KBM-7 (cell line): ENCODE measurements at regions not wholly inside any gene's neighbourhood (a gene's known extent, or its start where the extent isn't known, plus 50 kb on each side); places are given as distances from the start of the nearest gene placed in this dataset.
A peak's percentile ranks its signal among the peaks of the same experiment; 100 is the strongest.

Experiments
- DNase-seq: peaks from one replicate; pipeline ENCODE4 v3.0.0-alpha.2; 2015
- in situ Hi-C: fragments of 300-500 bp; cut with MboI; formaldehyde crosslinking; loops from 2 replicates; pipeline ENCODE4 v1.14.3; 2020; ENCODE audit warnings: low sequenced_read_pairs, low pct_unique_long_range_greater_than_20kb, mixed read lengths

DNA sequence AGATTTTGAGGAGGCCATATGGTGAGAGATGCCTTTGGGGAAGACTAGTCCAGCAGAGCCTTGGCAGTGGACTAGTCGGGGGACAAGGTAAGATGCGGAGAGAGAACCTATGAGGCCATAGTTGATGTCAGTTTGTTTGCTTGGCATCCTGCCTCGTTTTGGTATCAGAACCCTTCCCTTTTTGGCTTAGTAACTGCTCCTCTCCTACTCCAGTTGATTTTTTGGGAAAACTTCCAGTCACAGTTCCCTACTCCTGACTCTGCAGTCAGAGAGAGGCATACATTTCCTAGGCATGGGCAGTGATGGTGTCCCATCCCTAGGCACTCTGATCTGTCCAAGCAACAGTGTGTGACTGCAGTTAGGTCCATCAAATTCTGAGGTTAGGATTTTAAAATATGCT is 398.3 kb downstream of the AEBP2 start:
- no peak for DNase-seq
- in situ Hi-C loops: no loop called here

DNA sequence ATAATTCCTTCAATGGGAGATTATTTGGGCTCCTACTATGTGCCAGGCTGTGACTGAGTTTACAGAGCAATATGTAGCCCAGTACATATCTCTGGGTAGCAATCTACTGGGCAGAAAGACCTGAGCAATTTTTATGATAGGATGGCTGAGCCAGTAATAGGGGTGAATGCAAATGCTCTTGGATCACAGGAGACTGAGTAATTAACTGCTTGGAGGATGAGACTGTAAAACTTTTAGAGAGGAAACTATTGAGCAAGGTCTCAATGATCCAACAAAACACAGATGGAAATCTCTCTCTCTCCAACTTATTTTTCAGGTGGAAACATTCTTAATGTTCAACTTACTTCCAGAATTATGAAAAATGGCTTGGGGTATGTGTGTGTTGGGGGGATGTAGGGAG is 402.2 kb downstream of the AEBP2 start:
- in situ Hi-C loops: no loop called here
- no peak for DNase-seq

- DNase-seq: no peak
- in situ Hi-C loops: no loop called here
Observed at GRCh38 chr12:19842116-19842515, 402.8 kb downstream of the AEBP2 start.

- no peak for DNase-seq
- in situ Hi-C loops: no loop called here
Observed at GRCh38 chr12:19844224-19844623, 404.9 kb downstream of the AEBP2 start.

- in situ Hi-C loops: no loop called here
- DNase-seq: peak; percentile 22
Observed at GRCh38 chr12:19846574-19846973, 407.3 kb downstream of the AEBP2 start.

GRCh38 chr12:19847294-19848059 is 408.2 kb downstream of the AEBP2 start:
- DNase-seq: peak; percentile 89
- in situ Hi-C loops: no loop called here

GRCh38 chr12:19848421-19848820 is 409.1 kb downstream of the AEBP2 start:
- DNase-seq: no peak
- in situ Hi-C loops: no loop called here

DNA sequence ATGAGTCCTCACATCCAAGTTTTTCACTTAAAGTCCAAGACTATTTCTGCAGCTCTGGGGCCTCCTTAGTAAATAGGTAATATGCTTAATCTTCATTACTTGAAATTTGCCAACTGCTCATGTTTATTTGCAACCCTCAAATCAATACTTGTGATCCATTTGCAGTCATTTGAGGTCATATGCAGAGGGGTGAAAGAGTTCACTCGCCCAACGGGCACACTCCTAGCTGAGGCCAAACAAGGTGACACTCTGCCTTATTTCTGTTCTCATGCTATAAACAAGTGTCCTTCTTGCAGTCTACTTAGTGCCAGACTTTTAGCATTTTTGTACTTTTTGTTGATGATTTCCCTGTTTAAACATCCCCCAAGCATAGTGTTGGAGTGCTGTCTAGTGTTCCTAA is 409.9 kb downstream of the AEBP2 start:
- in situ Hi-C loops: no loop called here

GRCh38 chr12:19850346-19851065 is 411.2 kb downstream of the AEBP2 start:
- in situ Hi-C loops: no loop called here

More for the DNA sequence above, 409.9 kb downstream of the AEBP2 start:
- no peak for DNase-seq

DNA sequence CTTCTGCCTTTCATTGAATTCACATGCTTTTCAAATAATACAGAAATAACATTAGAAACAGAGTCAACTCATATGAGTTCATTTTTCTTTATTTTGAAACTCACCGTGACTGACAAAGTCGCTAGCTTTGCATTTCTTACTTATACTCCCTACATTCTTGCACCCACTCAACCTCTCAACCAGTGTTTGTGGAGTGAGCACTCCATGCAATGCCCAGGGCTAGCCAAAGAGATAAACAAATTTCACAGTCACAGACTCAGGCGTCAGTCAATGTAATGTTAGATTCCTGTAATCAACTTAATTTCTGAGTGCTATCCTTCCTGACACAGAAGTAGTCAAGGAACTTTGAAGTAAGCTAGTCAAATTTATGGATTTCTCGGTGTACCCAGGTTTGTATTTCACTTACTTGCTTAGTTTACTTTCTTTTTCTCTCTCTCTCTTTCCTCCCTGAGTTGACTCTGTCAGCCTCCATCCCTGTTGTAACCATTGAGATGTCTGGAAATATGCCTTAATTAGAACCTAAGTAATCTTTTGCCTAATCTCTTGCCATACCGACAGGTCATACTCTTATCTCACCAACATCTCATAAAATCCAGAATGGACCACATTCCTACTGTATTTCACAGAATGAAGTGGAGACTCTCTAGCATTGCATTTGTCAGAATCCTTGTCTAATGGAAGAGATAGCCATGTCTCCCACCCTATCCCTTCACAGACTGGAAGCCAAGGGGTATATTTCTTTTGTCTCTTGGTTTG is 413.0 kb downstream of the AEBP2 start:
- in situ Hi-C loops: no loop called here
- DNase-seq: no peak

More at GRCh38 chr12:19850346-19851065, 411.2 kb downstream of the AEBP2 start:
- no peak for DNase-seq

- in situ Hi-C loops: no loop called here
- peak; percentile 34 for DNase-seq
Observed at GRCh38 chr12:19855851-19856250, 416.6 kb downstream of the AEBP2 start.

GRCh38 chr12:19856389-19856788 is 417.1 kb downstream of the AEBP2 start:
- in situ Hi-C loops: no loop called here
- peak; percentile 35 for DNase-seq

DNA sequence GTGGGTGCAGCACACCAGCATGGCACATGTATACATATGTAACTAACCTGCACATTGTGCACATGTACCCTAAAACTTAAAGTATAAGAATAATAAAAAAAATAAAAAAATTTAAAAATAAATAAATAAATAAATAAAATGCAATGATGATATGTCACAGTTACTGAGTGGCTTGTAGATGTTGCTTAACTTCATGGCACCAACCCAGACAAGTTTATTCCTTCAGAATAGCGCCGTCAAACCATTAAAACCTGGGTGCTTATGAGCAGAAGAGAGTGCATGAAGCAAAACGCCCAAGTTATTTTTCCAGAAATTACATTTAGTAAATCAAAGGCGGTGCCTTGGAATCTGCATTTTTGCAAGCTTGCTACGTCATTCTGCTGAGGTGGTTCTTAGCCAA is 417.9 kb downstream of the AEBP2 start:
- in situ Hi-C loops: no loop called here
- no peak for DNase-seq

DNA sequence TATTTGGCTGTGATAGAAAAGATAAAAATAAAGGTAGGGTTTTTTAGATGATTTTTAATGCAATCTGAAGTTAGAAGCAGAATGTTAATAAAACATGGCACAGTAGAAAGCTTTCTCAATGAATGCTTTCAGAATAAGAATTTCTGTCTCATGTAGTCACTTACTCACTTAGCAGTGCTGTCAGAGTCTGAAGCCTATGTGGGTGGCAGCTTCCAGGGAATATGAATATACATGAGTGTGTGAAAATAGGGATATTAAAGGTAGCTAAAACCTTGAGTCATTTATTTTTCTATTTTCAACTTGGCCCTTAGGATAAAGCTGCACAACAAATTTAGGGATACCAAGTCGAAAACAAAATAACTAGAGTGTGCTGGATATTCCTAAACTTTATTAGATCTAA is 427.9 kb downstream of the AEBP2 start:
- in situ Hi-C loops: no loop called here
- DNase-seq: no peak

GRCh38 chr12:19867970-19868369 is 428.7 kb downstream of the AEBP2 start:
- in situ Hi-C loops: no loop called here

GRCh38 chr12:19869413-19869812 is 430.1 kb downstream of the AEBP2 start:
- in situ Hi-C loops: no loop called here
- no peak for DNase-seq

More at GRCh38 chr12:19867970-19868369, 428.7 kb downstream of the AEBP2 start:
- DNase-seq: no peak

GRCh38 chr12:19872621-19873540 is 433.6 kb downstream of the AEBP2 start:
- in situ Hi-C loops: no loop called here
- DNase-seq: no peak

- in situ Hi-C loops: no loop called here
- no peak for DNase-seq
Observed at GRCh38 chr12:19880076-19880475, 440.8 kb downstream of the AEBP2 start.

DNA sequence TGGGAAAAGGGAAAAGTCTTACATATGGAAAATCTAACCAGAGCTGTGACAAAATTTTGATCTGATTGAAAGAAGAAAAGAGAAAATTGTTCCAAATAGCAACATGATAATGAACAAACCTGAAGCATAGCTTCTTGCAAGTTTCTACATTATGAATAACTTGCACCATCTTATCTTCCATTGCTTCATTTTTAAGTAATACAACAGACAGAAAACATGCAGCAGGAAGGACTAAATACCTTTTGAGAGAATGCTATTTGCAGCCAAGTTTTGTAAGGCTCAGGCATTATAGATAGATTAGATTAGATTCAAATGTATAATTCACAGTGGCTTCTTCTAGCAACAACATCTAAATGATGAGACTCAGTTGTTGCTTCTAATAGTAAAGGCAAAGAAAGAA is 441.4 kb downstream of the AEBP2 start:
- no peak for DNase-seq
- in situ Hi-C loops: no loop called here
